ENCODE measurements at regions not wholly inside any gene's neighbourhood (a gene's known extent, or its start where the extent isn't known, plus 50 kb on each side); places are given as distances from the start of the nearest gene placed in this dataset.

DNA sequence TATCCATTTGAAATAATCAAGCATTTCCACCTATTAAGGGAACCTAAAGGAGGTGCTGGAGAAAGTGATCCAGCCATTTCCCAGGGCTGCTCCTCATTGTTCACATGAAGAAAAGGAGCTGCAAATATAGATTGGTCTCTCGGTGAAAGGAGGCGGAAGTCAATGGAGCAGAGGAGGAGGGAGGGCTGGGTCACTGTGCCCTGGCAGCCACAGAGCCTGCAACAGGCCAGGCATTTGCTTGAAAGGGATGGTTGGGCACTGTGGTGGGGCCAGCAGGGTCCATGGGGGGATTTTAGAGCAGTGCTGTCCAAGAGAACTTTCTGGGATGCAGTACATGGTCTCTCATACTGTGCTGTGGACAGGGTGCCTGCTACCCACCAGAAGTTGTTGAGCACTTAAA is 173.2 kb downstream of the CYLD start:
- TF ChIP-seq POLR2A (IDR thresholded peaks at IDR 0.05): no peak
- TF ChIP-seq, protein P1, sequence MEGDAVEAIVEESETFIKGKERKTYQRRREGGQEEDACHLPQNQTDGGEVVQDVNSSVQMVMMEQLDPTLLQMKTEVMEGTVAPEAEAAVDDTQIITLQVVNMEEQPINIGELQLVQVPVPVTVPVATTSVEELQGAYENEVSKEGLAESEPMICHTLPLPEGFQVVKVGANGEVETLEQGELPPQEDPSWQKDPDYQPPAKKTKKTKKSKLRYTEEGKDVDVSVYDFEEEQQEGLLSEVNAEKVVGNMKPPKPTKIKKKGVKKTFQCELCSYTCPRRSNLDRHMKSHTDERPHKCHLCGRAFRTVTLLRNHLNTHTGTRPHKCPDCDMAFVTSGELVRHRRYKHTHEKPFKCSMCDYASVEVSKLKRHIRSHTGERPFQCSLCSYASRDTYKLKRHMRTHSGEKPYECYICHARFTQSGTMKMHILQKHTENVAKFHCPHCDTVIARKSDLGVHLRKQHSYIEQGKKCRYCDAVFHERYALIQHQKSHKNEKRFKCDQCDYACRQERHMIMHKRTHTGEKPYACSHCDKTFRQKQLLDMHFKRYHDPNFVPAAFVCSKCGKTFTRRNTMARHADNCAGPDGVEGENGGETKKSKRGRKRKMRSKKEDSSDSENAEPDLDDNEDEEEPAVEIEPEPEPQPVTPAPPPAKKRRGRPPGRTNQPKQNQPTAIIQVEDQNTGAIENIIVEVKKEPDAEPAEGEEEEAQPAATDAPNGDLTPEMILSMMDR (IDR thresholded peaks at IDR 0.05): no peak
